ENCODE measurements at regions not wholly inside any gene's neighbourhood (a gene's known extent, or its start where the extent isn't known, plus 50 kb on each side); places are given as distances from the start of the nearest gene placed in this dataset.
"Not testable (repeated sequence)": the region's sequence is repeated elsewhere in the genome, so short reads cannot be mapped to it uniquely, and the experiment has no call there.

GRCh38 chr14:105767315-105767714 is 240.9 kb downstream of the TMEM121 start:
- H3K4me3 Mint-ChIP-seq (ENCODE audit: unreplicated experiment), result no peak overlapping the region
- Histone ChIP-seq H3K4me1 (ENCODE audit: insufficient read depth, low read length) (no peaks in the 10 kb centered on the region), H4K20me1 (ENCODE audit: insufficient read depth, low read length) (no peaks in the 10 kb centered on the region), H3K36me3 (ENCODE audit: insufficient read depth, low read length) (no peaks in the 10 kb centered on the region), H3K27me3 (ENCODE audit: insufficient read depth, low read length) (no peaks in the 10 kb centered on the region), H3K4me3 (ENCODE audit: insufficient read depth, low read depth, low read length) (no peak overlapping the region), H2AFZ (ENCODE audit: low read depth, low read length) (no peak overlapping the region), H3K79me2 (ENCODE audit: insufficient read depth, low read length) (no peaks in the 10 kb centered on the region), H3K9ac (ENCODE audit: low read length) (no peak overlapping the region), H3K4me2 (ENCODE audit: low read length) (no peak overlapping the region), H3K9me3 (ENCODE audit: insufficient read depth, low read depth, low read length) (peaks cover 9% of the 10 kb centered on the region), H3K27ac (ENCODE audit: low read depth, low read length) (no peak overlapping the region)
- TF ChIP-seq CTCF (IDR thresholded peaks at IDR 0.05; ENCODE audit: insufficient read depth, low read depth, low read length) (no peak), EZH2 (IDR thresholded peaks at IDR 0.05; ENCODE audit: insufficient read depth, low read length) (no peak)
- no peak overlapping the region for H3K27ac Mint-ChIP-seq (ENCODE audit: unreplicated experiment)
- H3K4me1 Mint-ChIP-seq (ENCODE audit: low read depth, unreplicated experiment), result no peaks in the 10 kb centered on the region
- H3K36me3 Mint-ChIP-seq (ENCODE audit: low read depth, unreplicated experiment), result no peaks in the 10 kb centered on the region
- peaks cover 10% of the 10 kb centered on the region for H3K9me3 Mint-ChIP-seq (ENCODE audit: unreplicated experiment)
- no peaks in the 10 kb centered on the region for H3K27me3 Mint-ChIP-seq (ENCODE audit: low read depth, unreplicated experiment)
- FAIRE-seq (no peak), DNase-seq (ENCODE audit: low read depth) (no peak)

GRCh38 chr14:105768039-105768438 is 241.7 kb downstream of the TMEM121 start:
- H4K20me1 ChIP-seq (ENCODE audit: insufficient read depth, low read length); H3K4me2 ChIP-seq (ENCODE audit: low read length); DNase-seq (ENCODE audit: low read depth); H3K36me3 Mint-ChIP-seq (ENCODE audit: low read depth, unreplicated experiment); H3K27ac Mint-ChIP-seq (ENCODE audit: unreplicated experiment); H3K4me1 Mint-ChIP-seq (ENCODE audit: low read depth, unreplicated experiment); H3K4me3 Mint-ChIP-seq (ENCODE audit: unreplicated experiment); H3K27me3 ChIP-seq (ENCODE audit: insufficient read depth, low read length); H3K36me3 ChIP-seq (ENCODE audit: insufficient read depth, low read length); H3K9ac ChIP-seq (ENCODE audit: low read length); H3K4me3 ChIP-seq (ENCODE audit: insufficient read depth, low read depth, low read length); H3K27me3 Mint-ChIP-seq (ENCODE audit: low read depth, unreplicated experiment); H3K4me1 ChIP-seq (ENCODE audit: insufficient read depth, low read length); H3K79me2 ChIP-seq (ENCODE audit: insufficient read depth, low read length); H2AFZ ChIP-seq (ENCODE audit: low read depth, low read length); H3K27ac ChIP-seq (ENCODE audit: low read depth, low read length); H3K9me3 ChIP-seq (ENCODE audit: insufficient read depth, low read depth, low read length); FAIRE-seq: not testable (repeated sequence)
- peaks cover 11% of the 10 kb centered on the region for H3K9me3 Mint-ChIP-seq (ENCODE audit: unreplicated experiment)

GRCh38 chr14:105769061-105769730 is 242.8 kb downstream of the TMEM121 start:
- not testable (repeated sequence) for DNase-seq (ENCODE audit: low read depth); H3K4me1 ChIP-seq (ENCODE audit: insufficient read depth, low read length); H3K4me3 Mint-ChIP-seq (ENCODE audit: unreplicated experiment); H3K36me3 Mint-ChIP-seq (ENCODE audit: low read depth, unreplicated experiment); H3K4me3 ChIP-seq (ENCODE audit: insufficient read depth, low read depth, low read length); H3K27me3 ChIP-seq (ENCODE audit: insufficient read depth, low read length); H3K9me3 ChIP-seq (ENCODE audit: insufficient read depth, low read depth, low read length); H3K36me3 ChIP-seq (ENCODE audit: insufficient read depth, low read length); H3K9ac ChIP-seq (ENCODE audit: low read length); FAIRE-seq; H2AFZ ChIP-seq (ENCODE audit: low read depth, low read length); H4K20me1 ChIP-seq (ENCODE audit: insufficient read depth, low read length); H3K4me1 Mint-ChIP-seq (ENCODE audit: low read depth, unreplicated experiment); H3K27me3 Mint-ChIP-seq (ENCODE audit: low read depth, unreplicated experiment); H3K27ac ChIP-seq (ENCODE audit: low read depth, low read length); H3K4me2 ChIP-seq (ENCODE audit: low read length); H3K79me2 ChIP-seq (ENCODE audit: insufficient read depth, low read length); H3K27ac Mint-ChIP-seq (ENCODE audit: unreplicated experiment)
- peaks cover 17% of the 10 kb centered on the region for H3K9me3 Mint-ChIP-seq (ENCODE audit: unreplicated experiment)

GRCh38 chr14:105770619-105771216 is 244.3 kb downstream of the TMEM121 start:
- not testable (repeated sequence) for H3K4me3 Mint-ChIP-seq (ENCODE audit: unreplicated experiment); H3K36me3 Mint-ChIP-seq (ENCODE audit: low read depth, unreplicated experiment); H2AFZ ChIP-seq (ENCODE audit: low read depth, low read length); H3K4me1 Mint-ChIP-seq (ENCODE audit: low read depth, unreplicated experiment); DNase-seq (ENCODE audit: low read depth); H3K4me2 ChIP-seq (ENCODE audit: low read length); H3K27ac ChIP-seq (ENCODE audit: low read depth, low read length); H3K79me2 ChIP-seq (ENCODE audit: insufficient read depth, low read length); H3K9ac ChIP-seq (ENCODE audit: low read length); H3K36me3 ChIP-seq (ENCODE audit: insufficient read depth, low read length); H3K27ac Mint-ChIP-seq (ENCODE audit: unreplicated experiment); H3K9me3 ChIP-seq (ENCODE audit: insufficient read depth, low read depth, low read length); H3K4me1 ChIP-seq (ENCODE audit: insufficient read depth, low read length); FAIRE-seq; H3K27me3 ChIP-seq (ENCODE audit: insufficient read depth, low read length); H4K20me1 ChIP-seq (ENCODE audit: insufficient read depth, low read length); H3K27me3 Mint-ChIP-seq (ENCODE audit: low read depth, unreplicated experiment); H3K4me3 ChIP-seq (ENCODE audit: insufficient read depth, low read depth, low read length)
- peaks cover 24% of the 10 kb centered on the region for H3K9me3 Mint-ChIP-seq (ENCODE audit: unreplicated experiment)

GRCh38 chr14:105771261-105772226 is 245.2 kb downstream of the TMEM121 start:
- H3K4me1 ChIP-seq (ENCODE audit: insufficient read depth, low read length); H3K36me3 Mint-ChIP-seq (ENCODE audit: low read depth, unreplicated experiment); H3K27ac Mint-ChIP-seq (ENCODE audit: unreplicated experiment); H3K4me1 Mint-ChIP-seq (ENCODE audit: low read depth, unreplicated experiment); H3K79me2 ChIP-seq (ENCODE audit: insufficient read depth, low read length); H3K27me3 Mint-ChIP-seq (ENCODE audit: low read depth, unreplicated experiment); H3K4me3 Mint-ChIP-seq (ENCODE audit: unreplicated experiment); H3K9ac ChIP-seq (ENCODE audit: low read length); FAIRE-seq; H2AFZ ChIP-seq (ENCODE audit: low read depth, low read length); H3K4me3 ChIP-seq (ENCODE audit: insufficient read depth, low read depth, low read length); H3K36me3 ChIP-seq (ENCODE audit: insufficient read depth, low read length); H4K20me1 ChIP-seq (ENCODE audit: insufficient read depth, low read length); H3K27ac ChIP-seq (ENCODE audit: low read depth, low read length); H3K9me3 ChIP-seq (ENCODE audit: insufficient read depth, low read depth, low read length); H3K27me3 ChIP-seq (ENCODE audit: insufficient read depth, low read length); DNase-seq (ENCODE audit: low read depth); H3K4me2 ChIP-seq (ENCODE audit: low read length): not testable (repeated sequence)
- peaks cover 19% of the 10 kb centered on the region for H3K9me3 Mint-ChIP-seq (ENCODE audit: unreplicated experiment)
